ENCODE measurements at regions not wholly inside any gene's neighbourhood (a gene's known extent, or its start where the extent isn't known, plus 50 kb on each side); places are given as distances from the start of the nearest gene placed in this dataset.
"Not testable (repeated sequence)": the region's sequence is repeated elsewhere in the genome, so short reads cannot be mapped to it uniquely, and the experiment has no call there.

DNA sequence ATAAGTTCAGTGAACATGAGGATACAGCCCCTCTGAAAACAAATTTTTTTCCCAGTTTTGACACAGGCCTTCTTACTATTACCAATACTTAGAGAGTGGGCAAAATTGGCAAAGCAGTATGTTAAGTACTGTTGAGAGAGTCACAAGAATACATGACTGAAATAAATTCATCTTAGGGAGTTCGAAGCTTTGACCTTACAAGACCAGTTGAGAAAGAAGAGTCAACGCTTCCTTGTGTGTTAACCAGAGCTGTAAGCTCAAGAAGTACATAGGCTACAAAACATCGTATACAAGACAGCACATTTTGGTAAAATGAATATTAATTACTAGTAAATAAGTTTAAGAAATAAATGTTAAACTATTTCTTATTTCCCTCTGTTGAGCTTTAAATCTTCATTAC lies 164.4 kb upstream of the RORA start:
- DNase-seq: no peak

DNA sequence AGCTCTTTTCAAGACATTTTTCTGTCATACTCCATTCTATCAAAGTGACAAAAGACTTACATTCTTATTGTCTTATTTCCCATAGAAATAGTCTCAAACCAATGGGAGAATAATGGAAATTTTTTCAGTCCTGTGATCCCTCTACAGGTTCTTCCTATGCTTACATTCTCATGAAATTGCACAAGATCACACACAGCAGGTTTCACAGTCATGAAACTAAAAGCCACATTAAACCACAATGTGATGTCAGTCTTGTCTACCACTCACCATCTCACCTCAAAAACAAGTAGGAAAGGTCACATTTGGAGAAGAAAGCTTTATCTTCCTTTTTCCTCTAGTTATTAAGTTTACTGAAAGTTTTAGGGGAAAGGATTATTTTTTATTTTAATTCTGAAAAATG lies 161.0 kb upstream of the RORA start:
- DNase-seq: no peak

DNA sequence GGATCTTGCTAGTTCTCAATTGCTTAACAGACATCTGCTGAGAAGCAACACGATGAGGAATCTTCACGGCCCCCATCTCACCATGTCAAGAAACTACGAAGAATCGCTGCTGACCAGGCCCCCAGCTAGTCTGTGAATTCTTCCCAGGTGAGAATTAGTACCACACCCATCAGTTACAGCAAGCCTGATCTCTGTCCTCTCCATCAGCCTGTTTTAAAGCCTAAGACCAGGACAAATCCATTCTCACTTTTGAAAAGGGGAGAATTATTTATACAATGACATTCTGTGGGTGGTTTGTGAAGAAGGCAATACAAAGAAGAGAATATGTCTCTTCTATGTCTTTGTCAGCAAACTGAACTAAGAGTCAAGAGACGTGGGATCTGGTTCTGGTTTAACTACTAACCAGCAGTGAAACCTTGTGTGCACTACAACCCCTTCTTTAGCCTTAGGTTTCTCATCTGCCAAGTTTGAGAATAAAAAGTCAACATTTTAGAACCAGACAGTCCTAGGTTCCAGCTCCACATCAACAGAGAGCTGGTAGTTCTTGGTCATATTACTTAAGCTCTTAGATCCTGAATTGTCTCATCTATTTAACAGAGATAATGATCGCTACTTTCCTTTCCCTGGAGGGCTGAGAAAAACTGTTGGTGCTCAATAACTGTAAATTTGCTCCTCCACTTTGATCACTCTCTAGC lies 160.4 kb upstream of the RORA start:
- DNase-seq: no peak

- no peak for DNase-seq
Observed at GRCh38 chr15:61387675-61388074, 158.6 kb upstream of the RORA start.

- no peak for DNase-seq
Observed at GRCh38 chr15:61383421-61383820, 154.3 kb upstream of the RORA start.

DNA sequence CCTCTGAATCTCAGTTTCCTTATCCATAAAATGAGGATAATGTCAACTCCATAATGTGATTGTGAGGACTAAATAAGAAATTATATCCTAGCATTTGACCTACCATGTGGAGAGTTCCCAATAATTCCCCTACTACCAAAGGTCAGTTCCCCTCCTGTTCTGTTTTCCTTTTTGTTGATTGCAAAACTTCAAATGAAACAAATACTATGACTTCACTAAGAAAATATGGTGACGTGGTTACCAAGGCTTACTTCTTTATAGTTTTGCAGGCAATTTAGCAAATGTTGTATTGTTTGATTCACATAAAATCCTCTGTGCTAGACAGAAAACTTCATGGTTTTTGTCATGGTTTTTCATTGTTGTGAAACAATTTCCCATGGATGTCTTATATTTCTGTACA lies 153.8 kb upstream of the RORA start:
- no peak for DNase-seq

GRCh38 chr15:61381501-61381900 lies 152.4 kb upstream of the RORA start:
- DNase-seq: no peak

- DNase-seq: no peak
Observed at GRCh38 chr15:61380270-61380669, 151.2 kb upstream of the RORA start.

GRCh38 chr15:61379005-61379404 lies 149.9 kb upstream of the RORA start:
- no peak for DNase-seq

DNA sequence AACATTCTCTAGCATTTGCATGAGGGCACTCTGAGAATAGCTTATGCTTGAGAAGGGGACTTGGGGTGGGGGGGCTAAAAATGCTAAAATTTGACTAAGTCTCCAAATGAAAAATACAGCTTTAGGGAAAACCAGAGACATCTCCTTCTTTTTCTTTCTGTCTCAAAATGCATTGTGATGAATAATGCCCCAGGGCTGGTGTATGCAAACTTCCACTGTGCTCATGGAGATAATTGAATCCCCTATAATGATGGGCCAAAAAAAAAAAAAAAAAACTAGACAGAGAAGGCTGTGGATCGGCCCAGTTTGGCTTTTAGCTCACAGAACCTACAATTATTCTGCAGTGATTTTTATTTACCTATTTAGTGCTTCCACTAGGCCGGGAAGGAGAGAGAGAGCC lies 147.9 kb upstream of the RORA start:
- no peak for DNase-seq

- no peak for DNase-seq
Observed at GRCh38 chr15:61376516-61376915, 147.4 kb upstream of the RORA start.

- DNase-seq: no peak
Observed at GRCh38 chr15:61374848-61375247, 145.7 kb upstream of the RORA start.

DNA sequence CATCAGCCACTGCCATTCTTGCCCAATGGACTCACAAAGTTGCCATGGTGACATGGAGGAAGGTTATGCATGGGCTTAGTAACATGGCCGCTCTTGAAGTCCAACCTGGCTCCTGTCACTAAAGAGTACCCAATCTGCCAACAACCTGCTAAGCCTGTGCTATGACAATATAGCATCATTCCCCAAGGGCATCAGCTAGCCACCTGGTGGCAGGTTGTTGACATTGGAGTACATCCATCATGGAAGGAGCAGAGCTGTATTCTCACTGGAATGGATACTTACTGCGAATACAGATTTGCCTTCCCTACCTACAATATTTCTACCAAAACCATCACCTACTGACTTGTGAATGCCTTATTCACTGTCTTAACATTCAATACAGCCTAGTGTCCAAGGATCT lies 138.9 kb upstream of the RORA start:
- DNase-seq: peak; percentile 21

- DNase-seq: no peak
Observed at GRCh38 chr15:61364871-61365270, 135.8 kb upstream of the RORA start.

GRCh38 chr15:61362912-61363311 lies 133.8 kb upstream of the RORA start:
- not testable (repeated sequence) for DNase-seq

DNA sequence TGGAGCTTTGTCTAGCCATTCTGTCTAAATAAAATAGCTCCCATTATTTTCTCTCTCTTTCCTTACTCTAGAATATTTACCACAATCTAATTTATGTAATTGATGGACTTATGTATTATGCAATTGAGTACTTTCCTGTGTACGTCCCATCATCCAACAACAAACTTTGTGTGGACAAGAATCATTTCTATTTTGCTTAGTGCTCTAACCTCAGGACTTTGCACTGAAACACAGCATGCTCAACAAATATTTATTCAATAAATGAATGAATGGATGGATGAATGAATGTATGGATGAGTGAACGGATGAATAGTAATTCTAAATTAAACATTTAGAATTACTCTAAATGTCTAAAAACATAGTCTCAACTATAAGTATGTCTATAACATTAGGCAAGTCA lies 115.2 kb upstream of the RORA start:
- DNase-seq: no peak

GRCh38 chr15:61342390-61342789 lies 113.3 kb upstream of the RORA start:
- DNase-seq: no peak

DNA sequence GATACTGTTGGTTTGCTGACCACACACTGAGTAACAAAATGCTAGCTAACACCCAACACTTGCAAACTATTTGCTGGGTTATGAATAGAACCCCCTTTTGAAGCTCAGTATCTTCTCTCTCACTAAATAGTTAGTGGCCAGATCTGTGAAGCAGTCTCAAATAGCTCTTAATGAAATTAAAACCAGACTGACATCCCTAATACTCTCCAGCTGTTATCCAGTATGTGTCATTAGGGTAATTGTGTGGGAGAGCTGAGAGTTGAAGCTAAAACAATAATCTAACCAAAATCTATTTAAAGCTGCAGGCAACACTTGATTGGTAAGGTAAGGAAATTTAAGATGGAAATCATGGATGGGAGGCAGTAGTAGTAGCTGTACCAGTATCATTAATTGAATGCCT lies 110.4 kb upstream of the RORA start:
- no peak for DNase-seq

GRCh38 chr15:61337541-61337940 lies 108.4 kb upstream of the RORA start:
- DNase-seq: no peak

DNA sequence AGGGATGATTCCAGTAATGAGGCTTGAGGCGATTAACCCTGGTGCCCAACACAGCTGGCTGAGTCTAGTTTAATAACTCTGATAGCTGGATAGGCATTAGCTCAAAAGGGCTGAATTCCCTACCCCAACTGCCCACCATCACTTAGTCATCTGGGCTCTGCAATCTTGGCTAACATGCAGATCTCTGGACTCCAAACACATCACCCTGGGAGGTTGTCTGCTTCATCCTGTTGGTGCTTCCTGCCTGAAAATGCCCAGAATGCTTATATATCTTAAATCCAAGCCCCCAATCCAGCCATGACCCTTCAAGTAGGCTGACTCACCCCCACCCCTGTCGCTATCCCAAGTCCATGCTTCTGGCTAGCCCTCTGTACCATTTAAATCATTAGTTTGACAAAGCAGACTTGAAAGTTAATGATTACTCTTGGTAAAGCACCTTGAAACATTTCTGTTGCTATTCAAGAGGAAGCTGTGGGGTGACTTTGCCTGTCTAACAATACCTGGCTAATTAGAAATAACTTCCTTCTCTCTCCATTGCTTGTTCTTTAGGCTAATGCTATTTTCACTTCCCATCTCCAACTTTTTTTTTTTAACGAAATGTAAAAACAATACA lies 107.0 kb upstream of the RORA start:
- DNase-seq: no peak

- not testable (repeated sequence) for DNase-seq
Observed at GRCh38 chr15:61334714-61335113, 105.6 kb upstream of the RORA start.

GRCh38 chr15:61331019-61331418 lies 101.9 kb upstream of the RORA start:
- DNase-seq: no peak

DNA sequence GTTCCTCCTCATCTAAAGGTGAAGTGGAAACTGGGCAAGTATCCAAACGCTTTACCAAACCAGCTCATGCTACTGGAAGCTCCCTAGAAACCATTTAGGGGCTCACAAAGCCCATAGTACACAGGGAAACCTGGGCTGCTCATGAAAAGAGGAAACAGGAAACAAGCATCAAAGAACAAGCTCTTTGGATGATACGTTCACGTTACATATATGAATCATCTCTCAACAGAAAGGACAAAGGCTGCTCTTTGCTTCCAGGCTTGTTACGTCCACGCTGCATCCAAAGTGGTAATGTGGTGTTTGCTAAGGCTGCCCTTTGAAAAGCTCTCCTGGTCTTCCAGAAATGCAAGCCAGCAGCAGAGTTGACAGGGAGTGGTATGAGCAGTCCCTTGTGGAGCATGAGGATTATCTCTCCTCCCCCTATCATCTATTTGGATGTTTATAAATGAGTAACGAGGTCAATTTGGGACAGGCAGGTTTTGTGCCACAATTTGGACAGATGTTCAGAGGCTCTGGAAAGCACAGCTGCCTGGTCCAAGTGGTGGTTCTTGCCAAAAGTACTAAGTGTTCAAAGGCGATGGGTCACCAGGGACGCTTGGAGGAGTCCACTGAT lies 98.0 kb upstream of the RORA start:
- peak; percentile 93 for DNase-seq

- DNase-seq: no peak
Observed at GRCh38 chr15:61319892-61320291, 90.8 kb upstream of the RORA start.

All from COR-L47 (cell line).